G401.6 (cell line): ENCODE measurements at regions not wholly inside any gene's neighbourhood (a gene's known extent, or its start where the extent isn't known, plus 50 kb on each side); places are given as distances from the start of the nearest gene placed in this dataset.

Source experiments
- FAIRE-seq: peaks from 2 replicates; lab custom pipeline; 2012; peaks lifted over from hg19 to GRCh38; lab: Jason Lieb, UNC

DNA sequence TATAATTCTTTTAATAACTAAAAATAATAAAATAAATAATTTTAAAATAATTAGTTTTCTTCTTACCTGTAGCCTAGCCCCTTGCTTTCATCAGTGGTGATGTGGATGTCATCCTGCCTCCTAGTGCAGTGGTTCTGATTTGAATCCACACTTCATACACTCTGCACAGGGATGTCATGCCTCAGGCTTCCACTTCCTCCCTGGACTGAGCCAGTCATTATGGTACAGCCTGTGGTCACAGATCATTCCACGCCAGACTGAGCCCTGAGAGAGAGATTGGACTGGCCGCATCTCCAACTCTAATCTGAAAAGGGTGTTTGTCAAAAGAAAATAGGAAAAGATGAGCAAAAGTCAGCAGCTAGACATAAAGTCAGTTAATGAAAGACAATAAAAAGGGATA is 436.2 kb upstream of the IGFBP3 start:
- FAIRE-seq: no peak

DNA sequence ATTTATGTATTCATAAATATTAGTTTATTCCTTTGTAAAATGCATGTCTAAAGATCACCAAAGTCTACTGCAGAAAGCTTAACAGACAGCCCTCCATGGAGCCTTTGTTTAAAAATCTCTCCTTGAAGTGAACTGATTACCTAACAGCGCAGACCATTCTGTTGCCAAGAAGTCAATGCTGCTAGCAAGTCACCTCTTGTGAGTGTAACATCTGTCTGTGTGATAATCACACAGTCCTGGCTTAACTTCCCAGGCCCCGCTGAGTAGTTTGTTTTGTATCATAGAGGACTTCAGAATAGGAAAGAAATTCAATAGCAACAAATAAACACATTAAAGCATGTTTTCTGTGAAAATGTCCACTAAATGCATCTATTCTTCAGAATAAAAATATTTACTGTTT is 435.3 kb upstream of the IGFBP3 start:
- no peak for FAIRE-seq

DNA sequence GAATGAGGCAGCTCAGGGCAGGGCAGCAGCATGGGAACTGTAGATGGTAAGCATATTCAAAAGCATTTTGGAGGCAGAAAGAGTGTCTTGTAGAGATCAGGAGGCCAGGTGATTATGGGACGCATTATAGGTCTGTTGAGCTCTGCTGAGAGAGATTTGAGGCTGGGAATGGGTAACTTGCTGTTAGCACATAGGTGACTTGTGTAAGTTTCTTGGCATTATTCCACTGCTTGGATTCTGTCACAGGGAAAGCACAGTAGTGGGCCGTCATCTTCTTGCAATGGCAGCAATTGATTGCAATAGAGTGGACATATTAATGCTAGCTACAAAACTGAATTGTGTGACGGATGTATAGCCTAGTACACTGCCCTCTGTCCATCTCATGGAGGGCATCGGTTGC is 434.3 kb upstream of the IGFBP3 start:
- no peak for FAIRE-seq

DNA sequence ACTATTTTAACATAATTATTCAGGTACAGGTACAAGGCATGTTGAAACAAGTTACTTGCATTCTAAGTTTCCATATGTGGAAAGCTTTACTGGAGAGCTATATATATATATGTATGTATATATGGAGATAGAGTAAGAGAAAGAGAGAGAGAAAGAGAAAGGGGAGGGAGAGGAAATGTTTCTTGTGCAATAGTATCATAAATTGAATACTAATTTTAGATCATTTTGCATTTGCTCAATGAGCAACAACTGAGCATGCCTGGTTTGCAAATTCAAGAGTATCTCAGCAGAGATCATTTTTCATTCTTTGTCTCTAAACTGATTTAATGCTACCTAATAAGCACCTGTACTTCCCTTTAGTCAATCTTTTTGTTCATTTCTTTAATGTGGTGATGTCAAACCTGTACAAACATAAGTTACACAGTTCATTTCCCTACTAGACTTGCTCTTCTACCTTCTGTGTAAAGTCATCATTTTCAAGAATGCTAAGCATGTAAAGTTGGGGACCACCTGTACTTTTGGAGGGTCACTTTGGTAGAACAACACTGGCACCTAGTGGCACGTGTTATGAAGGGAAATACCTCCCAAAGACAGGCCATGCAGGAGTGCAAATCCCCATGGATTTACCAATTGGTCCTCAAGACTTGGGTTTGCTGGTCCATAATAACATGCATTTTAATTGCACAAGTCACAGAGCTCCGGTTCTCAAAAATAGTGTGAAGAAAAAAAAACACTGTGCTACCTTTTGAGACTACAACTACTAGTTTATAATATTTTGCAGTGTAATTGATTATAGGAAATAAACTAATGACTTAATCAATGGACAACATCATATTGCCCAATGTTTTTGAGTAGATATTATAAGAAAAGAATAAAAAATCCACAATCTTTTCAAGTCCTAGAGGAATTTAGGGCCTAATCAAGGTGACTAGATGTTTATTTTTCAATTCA is 431.2 kb upstream of the IGFBP3 start:
- FAIRE-seq: peak; percentile 94

DNA sequence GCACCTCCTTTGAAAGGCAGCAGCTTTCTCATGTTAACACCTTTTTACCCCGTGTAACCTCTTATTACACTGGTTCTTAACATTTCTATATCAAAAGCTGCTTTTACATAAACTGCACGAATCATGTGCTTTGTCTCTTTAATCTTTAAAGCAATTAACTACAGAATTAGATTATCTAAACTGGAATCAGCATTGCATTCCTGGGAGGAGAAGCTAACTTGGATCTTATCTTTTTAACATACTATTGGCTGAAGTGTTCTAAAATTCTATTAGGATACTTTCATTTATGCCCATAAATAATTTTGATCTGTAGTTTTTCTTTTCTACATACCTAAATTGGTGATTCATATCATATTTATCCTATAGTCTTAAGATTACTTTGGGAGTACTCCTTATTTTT is 428.4 kb upstream of the IGFBP3 start:
- FAIRE-seq: no peak

DNA sequence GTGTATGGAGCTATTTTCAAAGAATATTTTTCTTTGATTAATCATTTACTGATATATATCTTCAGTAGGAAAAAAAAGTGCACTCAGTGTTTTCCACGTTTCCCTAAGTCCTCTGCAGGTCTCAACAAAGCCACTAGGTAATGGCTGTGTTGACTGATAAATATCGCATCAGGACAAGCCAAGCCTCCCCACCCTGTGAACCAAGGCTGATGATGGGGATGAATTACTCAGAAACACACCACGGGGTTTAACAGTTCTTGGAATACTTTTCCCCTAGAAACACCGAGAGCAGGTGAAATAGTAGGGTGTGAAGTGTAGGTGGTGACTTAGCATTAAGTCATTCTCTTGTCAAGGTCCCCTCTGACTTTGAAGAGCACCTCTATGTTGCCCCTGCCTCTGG is 423.5 kb upstream of the IGFBP3 start:
- no peak for FAIRE-seq

DNA sequence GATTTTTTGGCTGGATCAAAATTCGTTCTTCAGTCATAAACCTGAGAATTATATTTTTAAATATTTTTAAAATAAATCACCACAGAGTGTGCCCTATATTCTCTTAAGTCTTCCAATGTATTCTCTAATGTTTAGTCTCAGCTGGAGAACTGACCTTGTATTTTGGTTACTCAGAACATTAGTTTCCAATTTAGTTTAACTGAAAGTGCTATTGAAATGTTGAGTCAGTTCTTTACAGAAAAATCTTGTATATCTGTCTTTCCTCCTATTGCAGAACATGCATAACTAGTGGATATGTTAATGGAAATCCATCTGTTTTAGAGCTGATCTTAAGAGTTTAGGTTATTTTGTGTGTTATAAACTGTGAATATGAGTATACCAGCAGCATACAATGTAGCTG is 422.7 kb upstream of the IGFBP3 start:
- no peak for FAIRE-seq

DNA sequence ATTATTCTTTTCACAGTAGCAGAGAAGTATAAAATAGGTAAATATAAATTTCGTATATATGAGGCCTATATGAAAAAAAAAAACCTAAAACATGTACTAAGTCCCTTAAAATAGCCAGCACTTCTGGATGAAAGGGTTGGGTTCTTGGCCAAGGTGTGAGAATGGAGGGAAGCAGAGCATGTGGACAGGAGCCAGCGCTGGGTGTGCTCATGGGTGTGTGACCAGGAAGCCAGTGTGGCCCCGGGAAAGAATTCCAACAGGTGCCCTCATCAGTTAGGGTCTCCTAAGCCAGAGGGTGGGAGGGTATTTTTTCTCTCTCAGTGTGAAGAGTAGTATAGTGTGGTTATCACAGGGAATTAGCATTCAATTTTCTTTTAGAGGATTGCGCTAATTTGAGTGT is 401.9 kb upstream of the IGFBP3 start:
- no peak for FAIRE-seq

DNA sequence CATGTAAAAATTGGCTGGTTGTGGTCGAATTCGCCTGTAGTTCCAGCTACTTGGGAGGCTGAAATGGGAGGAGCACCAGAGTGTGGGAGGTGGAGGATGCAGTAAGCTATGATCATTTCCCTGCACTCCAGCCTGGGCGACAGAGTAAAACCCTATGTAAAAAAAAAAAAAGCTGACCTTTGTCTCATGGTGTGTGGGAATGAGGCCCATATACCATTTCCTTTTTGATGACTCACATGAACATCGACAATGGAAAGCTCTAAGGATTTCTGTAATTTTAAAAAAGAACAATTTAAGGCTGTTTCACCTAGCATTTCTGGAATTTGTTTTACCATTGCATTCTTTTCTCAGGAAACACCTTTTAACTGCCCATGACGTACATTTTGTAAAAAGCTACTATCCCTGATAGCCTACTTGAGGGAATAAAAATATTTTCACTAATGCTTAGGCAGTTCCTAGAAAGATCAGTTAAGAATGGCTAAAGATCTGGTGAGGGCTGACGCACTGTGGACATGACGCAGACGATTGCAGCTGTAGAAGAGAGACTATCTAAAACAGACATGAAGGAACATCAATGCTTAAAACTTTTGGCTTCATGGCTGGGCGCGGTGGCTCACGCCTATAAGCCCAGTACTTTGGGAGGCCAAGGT is 400.6 kb upstream of the IGFBP3 start:
- FAIRE-seq: no peak

DNA sequence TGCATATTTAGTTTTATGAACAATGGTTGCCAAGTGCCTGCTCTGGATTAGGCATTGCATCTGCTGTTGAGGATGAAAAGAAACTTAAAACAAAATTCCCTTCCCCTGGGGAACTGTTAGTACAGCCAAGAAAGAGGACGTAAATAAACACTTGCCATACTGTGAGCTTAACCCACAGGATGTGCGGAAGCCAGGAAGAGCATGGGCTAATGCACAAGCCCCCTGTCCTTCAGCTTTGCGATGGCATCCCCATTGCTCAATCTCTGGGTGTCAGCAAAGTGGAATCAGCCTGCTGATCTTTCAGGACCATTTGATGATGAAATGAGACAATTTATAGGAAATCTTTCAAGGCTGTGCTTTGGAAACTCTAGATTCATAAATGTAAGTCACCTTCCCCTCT is 399.9 kb upstream of the IGFBP3 start:
- FAIRE-seq: no peak

DNA sequence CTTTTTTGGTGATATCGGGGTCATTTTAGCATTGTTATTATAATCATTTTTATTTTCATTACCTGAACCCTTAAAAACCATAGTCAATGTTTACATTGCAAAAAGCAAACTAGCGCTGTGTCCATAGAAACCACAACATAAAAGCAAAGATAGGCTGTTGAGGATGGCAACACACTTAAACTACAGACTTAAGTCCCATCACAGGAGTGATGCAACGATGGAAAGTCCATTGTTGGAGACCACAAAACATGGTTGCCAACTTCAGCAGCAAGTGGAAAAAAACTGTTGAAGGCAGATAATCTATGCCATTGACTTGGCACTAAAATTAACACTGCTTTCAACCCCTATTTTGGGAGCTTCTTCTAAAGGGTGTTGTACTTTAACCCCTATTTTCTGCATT is 398.8 kb upstream of the IGFBP3 start:
- no peak for FAIRE-seq

DNA sequence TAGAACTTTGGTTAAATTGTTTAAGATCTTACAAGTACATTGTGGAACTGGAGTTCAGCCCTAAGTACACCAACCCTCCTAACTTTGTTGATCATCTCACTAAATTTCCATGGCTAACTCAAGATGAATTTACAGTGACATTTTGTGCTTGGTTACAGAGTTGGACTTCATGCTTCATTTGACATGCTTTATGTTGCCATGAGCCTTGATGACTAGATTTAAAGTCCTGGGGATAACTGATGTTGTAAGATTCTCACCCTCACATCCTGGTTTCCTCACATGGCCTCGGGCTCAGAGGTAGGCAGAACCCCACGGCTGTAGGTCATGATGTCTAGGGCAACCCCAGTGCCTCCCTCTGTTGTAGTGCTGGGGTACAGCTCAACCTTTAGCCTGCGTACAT is 397.2 kb upstream of the IGFBP3 start:
- FAIRE-seq: no peak

DNA sequence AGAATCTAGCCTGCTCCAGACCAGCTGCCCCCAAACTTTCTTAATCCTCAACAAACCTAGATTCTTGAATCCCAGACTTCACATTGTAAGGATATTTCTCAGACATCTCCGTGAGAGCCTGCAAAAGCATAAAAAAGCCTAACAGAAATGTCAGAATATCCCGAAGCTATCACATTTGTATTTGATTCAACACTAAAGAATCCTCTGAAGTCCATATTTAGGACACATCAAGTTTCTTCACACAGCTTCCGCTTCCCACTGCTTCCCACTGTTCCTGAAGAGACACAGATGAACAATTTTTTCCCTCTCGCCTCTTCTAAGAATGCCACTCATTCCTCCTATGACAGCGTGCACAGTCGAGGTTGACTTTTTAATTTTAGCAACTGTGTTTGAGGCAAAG is 396.2 kb upstream of the IGFBP3 start:
- no peak for FAIRE-seq

DNA sequence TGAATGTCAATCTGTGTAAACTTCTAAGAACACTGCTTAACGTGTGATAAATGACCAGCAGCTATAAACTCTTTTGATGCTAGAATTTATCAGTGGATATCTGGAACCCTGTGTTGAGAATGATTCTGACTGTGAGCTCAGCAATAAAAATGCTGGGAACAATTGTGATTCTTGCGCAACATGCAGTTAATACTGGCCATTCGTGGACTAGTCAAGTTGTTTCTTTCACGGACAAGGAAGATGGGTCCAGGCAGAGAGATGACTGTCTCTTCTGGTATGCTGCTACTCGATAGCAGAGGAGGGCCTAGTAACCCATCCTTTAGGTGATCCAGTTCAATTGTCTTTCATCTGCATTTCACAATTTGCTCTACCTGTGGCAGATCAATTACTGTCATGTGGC is 394.8 kb upstream of the IGFBP3 start:
- no peak for FAIRE-seq

DNA sequence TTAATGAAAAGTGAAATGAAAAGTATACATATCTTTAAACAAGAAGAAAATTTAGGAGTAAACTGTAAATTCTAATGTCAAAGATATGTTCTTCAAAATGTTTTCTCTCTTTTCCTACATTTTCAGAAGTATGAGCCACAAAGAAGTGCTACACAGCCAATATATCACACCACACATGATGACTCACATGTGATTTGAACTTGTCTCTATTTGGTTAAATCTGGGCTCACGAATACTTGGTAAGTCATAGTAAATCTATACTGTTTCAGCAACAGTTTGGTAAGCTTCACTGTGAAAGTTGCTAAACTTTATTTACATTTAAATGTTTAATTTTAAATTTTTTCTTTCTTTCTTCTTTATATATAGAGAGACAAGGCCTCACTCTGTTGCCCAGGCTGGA is 380.6 kb upstream of the IGFBP3 start:
- peak; percentile 13 for FAIRE-seq

DNA sequence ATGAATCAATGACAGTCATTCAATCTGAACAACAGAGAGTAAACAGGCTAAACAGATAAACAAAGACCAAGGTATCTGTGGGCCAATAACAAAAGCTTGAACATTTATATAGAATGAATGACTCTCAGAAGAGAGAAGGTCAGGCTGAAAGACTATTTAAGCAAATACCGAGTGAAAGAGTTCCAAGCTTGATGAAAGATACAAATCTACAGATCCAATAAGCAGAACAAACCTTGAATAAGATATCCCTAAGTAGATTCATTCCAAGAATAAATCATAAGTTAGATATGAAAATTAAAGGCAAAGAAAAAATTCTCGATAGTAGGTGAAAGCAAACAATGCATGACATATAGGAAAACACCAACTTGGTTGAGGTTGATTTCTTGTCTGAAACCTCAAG is 376.4 kb upstream of the IGFBP3 start:
- no peak for FAIRE-seq

DNA sequence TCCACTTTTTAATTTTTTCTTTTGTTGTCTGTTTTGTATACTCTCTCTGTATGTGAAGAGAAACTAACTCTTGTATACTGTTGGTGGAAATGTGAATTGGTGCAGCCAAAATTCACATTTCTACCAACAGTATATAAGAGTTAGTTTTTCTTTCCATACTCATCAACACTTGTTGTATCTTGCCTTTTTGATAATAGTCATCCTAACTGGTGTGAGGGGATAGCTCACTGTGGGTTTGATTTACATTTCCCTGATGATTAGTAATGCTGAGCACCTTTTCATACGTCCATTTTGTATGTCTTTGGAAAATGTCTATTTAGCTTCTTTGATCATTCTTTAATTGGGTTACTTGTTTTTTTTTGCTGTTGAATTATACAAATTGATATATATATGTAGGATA is 375.5 kb upstream of the IGFBP3 start:
- FAIRE-seq: peak; percentile 40

DNA sequence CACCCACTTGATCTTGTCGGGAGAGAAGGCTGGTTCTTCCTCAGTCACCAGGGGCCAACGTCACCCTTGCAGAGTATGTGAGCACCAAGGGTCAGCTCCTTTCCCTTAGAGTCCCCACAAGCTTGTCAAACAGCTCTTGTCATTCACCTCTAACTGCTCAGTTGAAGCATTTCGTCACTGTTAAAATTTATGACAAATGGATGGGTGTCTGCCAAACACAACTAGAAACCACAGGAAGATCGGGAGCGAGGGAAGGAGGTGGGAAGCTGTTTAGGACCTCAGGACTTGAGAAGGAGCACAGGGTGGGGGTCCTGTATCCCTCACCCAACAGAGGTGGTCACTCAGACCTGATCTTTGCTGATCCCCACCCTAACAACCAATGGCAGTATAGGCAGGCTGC is 373.3 kb upstream of the IGFBP3 start:
- no peak for FAIRE-seq

DNA sequence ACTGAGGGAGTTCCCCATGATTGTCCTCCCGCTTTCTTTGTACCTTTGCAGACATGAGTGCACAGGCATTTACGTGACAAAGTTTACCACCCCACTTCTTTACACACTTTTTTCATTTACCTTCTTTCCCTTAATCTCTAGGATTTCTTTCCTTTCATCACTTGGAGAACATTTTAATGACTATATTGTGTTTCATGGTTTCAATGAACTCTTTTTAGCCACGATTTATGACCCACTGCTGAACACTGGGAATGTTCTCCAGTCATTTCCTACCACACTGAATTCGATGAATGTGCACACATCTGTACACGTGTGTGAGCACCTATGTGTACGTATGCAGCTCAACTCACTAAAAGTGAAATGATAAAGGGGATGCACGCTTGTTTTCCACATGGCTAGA is 371.7 kb upstream of the IGFBP3 start:
- no peak for FAIRE-seq

DNA sequence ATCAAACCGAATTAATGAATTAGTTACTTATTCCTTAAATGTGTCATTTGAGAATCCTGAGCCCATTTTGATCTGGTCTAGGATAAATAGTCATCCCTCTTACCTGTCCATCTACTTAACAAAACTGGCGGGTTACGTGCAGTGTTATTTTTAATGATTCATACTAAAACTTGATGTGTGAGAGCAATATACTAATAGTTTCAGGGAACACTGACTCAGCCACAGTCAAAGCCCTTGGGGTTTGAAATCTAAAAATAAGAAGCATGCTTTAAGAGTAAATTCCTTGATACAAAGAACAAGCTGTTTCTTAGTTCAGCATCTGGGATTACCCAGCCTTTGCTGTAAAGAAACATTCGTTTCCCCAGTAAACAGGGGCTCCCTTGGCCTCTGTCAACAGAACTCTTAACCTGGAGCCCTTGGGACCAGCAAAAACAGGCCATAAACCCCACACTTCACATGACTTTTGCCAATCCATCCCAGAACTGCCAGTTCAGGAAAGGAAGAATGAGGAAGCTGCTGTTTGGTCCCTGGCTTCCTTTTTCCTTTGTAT is 370.6 kb upstream of the IGFBP3 start:
- FAIRE-seq: no peak

DNA sequence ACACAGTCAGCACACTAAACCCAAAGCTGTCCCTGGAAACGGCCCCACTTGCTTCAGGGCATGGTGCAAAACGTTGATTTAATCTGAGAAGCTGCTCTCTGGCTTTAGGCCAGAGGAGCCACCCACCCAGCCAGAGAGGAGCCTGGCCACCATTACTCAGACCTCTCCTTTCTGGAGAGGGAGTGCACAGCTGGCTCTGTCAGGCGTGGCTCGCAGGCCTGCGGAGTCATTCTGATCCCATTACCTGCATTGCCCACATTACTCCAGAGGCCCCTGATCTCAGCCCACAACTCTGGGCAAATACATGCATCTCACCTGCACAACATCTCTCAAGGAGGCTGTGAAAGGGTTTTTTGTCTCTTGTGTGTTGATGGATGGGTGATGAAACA is 370.0 kb upstream of the IGFBP3 start:
- FAIRE-seq: no peak

DNA sequence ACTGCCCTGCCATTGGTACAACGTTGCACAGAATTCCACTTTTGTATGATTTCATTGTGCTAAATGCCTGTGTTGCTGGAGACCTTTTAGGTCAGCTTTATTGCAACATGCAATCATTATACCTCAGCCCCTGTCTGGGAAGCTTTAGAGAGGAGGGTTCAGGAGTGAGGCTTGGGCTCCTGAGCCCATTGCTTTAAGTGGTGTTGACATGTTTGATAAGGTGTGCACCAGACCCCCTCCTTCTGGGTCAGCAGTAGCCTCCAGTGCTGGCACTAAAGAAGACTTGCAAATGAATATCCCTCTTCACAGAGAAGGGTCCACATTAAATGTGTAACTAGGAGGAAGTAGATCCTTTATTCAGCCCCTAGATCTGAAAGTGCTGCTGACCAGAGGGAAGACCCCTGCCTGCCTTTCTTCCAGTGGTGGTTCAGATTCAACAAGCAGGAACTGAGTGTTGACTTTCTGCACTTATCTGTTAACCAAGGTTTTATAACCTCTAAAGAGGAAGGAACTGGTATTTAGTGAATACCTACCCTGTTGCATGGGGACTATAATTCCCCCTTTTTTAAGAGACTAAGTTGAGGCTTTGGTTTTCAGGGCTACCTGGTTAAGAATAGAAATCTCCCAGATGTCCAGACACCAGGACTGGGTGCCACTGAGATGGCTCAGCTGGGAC is 369.4 kb upstream of the IGFBP3 start:
- FAIRE-seq: no peak

DNA sequence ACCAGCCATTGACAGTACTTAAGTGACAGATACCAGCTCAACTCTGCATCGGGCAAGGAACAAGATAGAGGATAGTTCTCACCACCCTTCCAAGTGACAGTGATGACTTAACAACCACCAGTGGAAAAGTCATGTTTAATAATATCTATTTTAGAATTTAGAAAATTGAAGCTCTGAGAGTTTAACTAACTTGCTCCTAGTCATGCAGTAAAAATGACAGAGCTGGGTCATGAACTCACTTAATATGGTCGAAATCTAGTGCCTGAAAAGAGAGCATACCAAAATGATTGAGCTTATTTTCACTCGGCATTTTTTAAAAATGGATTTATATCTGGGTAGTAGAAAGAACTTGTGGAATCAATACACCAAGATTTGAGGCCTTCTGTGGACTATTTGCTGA is 367.8 kb upstream of the IGFBP3 start:
- FAIRE-seq: no peak
